Erythroblast (primary cell): ENCODE measurements at regions not wholly inside any gene's neighbourhood (a gene's known extent, or its start where the extent isn't known, plus 50 kb on each side); places are given as distances from the start of the nearest gene placed in this dataset.

Experiments
- GATA1 ChIP-seq: IDR thresholded peaks from 2 replicates; pipeline ENCODE4 v1.6.1; 2011; ENCODE audit warnings: low read depth, mild to moderate bottlenecking, control low read depth, low read length, moderate library complexity
- POLR2A ChIP-seq: IDR thresholded peaks from 2 replicates; pipeline ENCODE4 v1.6.1; 2011; ENCODE audit warnings: mild to moderate bottlenecking, low read length

DNA sequence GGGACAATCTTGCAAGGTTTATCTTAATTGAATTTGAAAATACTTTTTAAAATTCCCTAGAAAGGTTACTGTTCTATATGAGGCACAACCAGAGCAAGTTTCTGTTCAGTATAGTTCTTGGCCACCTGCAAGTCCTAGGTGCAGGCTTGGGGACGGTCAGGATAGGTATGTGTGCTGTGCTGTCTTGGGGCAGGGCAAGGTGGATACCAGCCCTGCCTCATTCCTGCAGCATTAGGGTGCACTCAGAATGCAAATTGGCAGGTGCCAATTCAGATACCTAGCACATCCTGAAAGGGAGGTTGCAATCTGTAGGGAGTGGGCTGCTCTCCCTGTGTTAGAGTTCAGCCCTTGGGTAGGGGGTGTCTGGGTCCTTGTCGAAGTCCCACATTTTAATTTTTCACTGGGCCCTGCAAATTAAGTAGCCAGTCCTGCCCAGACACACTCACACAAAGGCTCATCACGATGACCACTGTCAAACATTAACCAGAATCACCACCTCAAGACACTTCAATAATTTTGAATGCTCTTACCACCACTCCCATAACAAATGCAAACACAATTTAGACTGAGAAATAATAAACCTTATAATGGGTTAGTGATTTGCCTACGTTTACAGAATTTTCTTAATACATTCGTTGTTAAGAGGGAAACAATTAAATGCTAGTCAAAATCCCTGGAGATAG is 838.0 kb upstream of the NR2F2 start:
- TF ChIP-seq POLR2A (no peak), GATA1 (no peak)
